GM19467 (cell line): ENCODE measurements at regions not wholly inside any gene's neighbourhood (a gene's known extent, or its start where the extent isn't known, plus 50 kb on each side); places are given as distances from the start of the nearest gene placed in this dataset.

Experiments used
- ATAC-seq: cut with Tn5 transposase; IDR thresholded peaks from one replicate; pipeline ENCODE4 v1.9.1; 2021; ENCODE audit warnings: mild to moderate bottlenecking, moderate library complexity; ENCODE audit not compliant: unreplicated experiment

DNA sequence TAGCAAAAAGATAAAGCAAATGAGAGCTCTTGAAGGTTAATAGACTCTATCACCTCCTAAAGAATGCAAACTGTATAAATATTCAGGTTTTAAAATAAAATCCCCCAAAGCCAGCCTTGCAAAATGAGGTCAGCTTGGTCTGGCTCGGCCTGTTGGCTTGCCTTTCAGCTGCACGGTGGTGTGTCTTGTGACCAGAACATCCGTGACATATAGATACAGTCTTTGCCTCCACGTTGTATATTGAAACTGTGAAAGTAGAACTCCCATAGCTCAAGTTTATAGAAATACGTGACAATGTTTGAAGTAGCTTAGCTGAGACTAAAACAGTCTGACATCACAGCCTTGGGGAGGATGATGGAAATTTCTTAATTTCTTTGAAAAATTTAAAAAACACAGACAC lies 236.6 kb upstream of the MYOCD start:
- ATAC-seq = no peak

DNA sequence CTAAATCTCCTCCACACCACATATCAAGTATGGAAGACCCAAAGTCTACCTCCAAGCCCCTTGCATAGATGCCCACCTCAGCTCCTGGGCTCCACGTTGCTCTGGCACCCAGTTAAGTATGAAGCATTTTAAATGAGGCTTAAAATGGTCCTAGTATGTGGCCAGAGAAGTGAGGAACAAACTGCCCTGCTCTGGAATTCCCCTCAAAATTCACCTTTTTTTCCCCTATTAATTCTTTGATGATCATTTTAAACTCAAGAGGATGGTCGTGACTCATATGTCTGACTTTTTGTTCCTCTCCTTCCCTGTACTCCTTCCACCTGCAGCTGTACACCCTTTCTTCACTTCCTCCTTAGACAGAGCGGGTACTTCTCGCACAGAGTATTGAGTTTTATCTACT lies 234.5 kb upstream of the MYOCD start:
- ATAC-seq = peak; percentile 71

DNA sequence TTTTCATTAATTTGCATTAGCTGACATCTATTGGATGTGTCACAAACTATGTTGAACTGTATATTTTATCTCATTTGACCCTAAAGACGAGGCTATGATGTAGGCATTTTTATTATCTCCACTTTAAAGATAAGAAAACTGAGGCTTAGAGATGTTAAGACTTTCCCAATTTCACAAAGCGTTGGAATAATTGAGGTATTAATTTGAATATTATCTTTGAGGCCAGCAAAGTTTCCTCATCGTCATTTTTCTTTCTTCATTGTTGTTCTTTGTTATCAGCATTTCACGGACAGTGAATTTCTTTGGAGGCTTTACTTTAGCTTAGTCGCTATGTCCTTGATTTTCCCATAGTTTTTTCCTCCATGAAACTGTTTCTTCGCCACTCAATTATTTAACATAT lies 227.5 kb upstream of the MYOCD start:
- ATAC-seq = no peak

DNA sequence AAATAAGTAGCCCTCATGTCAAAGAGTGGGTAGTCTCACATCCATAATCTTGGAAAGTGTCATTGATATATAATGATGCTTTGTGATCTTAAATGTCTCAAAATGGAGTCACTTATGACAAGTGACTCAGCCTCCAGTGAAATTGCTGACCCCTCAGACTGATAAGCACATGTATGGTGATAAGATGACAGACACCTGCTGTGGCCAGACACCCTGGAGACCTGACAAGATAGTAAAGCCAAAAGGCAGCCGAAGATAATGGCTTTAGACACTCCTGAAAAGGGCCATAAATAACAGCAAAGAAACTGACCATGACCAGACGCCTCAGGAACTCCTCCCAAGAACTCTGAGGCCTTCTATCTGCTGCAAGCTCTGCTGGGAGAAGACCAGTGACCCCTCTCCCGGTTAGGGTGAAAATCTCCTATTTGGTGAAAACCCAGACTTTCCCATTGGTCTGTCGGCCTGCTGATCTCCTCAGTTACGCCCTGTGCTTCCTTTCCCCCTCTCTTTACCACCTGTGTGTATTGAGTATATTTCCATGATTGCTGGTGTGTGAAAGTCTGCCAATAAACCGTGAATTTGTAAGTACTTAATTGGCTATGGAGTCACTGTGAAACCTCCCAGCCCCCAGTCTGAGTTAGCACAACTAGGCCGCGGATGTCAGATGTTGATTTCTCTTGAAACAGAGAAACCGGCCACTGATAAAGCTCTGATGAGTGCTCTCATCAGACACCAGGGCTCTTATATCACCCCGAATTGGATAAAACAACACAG lies 226.7 kb upstream of the MYOCD start:
- no peak for ATAC-seq

DNA sequence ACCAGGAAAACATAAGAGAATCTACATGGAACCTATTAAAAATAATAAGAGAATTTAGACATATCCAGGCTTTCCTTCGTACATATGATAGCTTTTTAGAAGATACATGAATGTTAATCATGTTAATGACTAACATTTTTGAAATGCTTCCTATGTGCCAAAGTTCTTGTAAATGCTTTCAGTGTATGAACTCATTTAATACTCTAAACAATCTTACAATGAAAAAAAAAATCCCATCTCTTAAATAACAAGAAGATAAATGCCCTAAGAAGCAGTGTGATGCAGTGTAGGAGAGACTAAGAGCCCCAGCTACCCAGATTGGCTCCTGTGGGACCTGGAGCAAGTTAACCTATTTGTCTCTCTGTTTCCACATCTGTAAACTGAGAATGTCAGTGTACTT lies 220.4 kb upstream of the MYOCD start:
- ATAC-seq = no peak

DNA sequence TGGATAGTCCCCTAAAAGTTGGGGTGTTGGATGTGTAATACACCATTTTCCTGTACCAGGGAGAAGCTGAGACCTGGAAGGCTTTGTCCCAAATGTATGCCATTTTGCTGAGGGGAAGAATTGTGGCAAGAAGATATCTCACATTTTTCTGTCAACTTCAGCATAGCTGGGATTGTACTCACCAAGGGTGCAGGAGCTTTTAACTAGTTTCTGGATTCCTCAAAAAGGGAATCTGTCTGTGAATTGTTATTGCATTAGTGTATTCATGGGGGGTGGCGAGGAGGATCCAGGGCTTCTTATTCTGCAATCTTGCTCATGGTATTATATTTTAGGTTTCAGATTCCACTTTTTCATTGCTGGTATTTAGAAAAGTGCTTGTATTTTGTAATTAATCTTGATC lies 208.2 kb upstream of the MYOCD start:
- ATAC-seq = no peak

DNA sequence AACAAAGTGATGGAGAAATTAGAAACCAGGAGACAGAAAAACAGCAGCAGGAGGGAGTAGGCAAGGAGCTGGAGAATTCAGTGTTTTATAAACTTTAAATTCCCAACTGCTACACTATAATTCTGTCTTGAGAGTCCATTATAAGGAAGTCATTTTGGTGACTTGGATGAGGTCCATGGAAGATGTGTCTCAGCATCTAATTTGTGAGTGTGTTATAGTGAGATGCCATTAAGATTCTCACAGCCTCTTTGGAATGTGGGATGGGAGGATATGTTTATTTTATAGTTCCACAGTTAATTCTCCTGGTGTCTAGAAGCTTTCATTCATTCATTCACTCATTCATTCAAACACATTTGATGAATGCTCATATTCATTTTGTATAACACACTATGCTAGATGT lies 206.0 kb upstream of the MYOCD start:
- ATAC-seq = no peak

DNA sequence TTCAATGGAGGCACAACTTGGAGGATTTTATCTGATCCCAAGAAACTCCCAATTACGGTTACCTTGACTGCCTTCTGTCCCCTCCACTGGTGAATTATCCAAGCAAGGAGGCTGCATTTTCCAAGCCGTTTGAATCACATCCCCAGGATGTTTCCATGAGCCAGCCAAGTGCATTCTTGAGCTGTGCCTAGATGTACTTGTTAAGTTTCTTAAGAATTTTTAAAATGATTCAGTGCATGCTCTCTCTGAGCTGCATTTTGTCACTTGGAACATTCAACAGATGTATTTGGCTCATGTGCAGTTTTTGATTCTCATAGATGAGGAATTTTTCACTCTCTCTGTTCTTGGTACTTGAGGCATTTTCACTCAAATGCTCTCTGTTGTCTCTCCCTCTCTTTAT lies 202.6 kb upstream of the MYOCD start:
- no peak for ATAC-seq

DNA sequence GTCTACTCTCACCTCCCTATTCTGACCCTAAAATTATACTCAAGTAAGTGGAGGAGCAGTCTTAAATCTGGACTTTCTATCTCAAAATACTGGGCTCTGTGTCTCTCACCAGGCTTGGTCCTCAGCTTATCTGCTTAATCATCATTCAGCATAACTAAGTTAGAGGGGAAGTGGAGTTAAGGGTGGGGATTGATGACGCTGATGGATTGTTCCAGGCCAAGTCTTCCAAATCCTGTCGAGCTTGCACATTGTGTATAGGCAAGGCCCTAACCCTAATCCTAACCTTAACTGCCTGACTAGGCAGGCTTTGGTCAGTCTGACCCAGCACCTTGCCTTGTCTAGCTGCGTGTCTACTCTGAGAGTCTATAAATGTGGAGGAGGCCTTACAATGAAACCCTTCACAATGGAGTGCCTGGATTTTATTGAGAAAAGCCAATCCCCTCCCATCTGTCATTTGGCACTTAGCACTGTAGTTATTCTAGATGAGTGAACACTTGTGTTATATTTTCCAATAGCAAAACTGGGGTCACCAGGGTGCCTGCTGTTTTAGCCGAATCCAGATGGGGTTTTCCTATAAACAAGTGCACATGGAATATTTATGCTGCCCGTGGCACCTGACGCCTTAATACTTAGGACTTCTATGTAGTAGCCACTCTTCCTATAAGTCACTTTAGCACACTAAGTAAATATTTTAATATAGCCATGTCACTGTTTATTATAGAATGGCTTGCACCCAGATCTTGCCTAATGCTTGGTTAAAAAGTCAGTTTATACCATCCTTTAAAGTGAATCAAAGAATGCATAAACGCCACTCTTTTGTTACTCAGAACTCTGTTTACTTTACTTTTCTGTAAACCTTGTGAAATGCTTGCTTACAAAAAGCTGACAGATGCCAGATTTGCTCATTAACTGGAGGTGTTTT lies 193.2 kb upstream of the MYOCD start:
- no peak for ATAC-seq

DNA sequence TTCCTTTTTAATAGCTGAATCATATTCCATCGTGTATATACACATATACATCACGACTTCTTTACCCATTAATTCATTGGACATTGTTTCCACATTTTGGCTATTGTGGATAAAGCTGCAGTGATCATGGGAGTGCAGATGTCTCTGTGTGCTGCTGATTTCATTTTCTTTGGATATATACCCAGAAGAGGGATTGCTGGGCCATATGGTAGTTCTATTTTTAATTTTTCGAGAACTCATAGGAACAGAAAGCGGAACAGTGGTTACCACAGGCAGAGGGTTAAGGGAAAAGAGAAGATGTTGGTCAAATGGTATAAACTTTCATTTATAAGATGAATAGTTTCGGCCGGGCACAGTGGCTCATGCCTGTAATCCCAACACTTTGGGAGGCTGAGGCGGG lies 187.4 kb upstream of the MYOCD start:
- no peak for ATAC-seq

DNA sequence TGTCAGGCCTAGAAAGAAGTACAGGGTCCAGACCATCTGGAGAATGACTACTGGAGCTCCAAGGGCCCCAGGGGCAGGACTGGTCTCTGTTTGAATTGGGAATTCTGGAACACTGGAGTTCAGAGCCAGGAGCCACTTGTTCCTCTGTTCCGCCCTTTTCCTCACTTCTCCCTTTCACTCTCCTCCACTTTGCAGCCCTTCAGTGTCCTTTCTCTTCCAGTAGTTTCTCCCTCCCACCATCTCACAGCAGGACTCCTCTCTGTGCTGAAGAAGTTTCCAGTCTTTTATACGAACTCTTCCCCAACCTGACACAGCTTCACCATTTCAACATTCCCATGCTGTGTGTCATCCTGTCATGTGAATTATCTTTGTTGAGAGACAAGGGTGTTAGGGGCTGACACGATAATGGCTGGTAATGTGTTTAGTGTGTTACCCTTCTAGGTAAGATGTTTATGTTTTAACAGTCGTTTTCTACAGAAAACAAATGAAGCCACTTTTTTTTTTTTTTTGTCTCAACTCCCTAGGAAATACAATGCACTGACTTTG lies 180.3 kb upstream of the MYOCD start:
- no peak for ATAC-seq

DNA sequence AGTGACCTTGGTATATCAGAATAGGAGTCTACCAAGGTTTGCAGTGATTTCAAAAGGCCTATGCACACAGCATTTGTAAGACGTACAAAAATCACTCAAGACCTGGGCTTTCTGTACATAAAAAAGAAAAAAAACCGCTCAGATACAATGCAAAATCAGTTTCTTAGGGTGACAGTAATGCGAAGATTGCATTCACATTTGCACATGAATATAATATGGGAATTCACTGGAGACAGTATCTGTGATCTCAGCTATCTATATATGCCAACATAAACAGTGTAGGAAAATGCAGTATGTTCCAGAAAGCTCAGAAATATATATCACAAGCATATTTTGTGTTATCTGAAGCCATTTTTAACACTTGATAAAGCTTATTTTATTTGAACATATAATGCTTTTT lies 176.4 kb upstream of the MYOCD start:
- ATAC-seq = no peak

DNA sequence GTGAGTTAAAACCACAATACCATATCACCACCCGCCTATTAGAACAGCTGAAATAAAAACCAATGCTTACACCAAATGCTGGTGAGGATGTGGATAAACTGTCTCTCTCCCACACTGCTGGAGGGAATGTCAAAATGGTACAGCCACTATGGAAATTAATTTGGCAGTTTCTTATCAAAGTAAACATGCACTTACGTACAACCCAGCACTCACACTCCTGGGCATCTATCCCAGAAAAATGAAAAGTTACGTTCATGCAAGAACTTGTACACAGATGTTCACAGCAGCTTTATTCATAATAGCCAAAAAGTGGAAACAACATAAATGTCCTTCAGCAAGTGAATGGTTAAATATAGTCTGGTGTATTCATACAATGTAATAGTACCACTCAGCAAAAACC lies 173.2 kb upstream of the MYOCD start:
- ATAC-seq = no peak

DNA sequence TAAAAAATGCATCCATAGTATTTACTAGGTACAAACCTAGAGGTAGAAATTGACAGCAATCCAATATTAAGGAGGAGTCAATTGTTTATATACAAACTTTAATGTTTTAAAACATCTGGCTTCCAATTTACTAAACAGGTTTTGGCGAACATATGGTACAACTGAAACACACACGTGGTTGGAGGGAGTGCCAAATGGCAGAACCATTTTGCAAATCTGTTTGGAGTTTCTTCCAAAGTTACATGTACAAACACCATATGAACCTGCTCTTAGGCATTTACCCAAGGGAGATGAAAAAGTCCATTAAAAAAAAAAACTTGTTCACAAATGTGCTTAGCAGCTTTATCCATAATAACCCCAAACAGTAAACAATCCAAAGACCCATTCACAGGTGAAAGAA lies 159.8 kb upstream of the MYOCD start:
- no peak for ATAC-seq

DNA sequence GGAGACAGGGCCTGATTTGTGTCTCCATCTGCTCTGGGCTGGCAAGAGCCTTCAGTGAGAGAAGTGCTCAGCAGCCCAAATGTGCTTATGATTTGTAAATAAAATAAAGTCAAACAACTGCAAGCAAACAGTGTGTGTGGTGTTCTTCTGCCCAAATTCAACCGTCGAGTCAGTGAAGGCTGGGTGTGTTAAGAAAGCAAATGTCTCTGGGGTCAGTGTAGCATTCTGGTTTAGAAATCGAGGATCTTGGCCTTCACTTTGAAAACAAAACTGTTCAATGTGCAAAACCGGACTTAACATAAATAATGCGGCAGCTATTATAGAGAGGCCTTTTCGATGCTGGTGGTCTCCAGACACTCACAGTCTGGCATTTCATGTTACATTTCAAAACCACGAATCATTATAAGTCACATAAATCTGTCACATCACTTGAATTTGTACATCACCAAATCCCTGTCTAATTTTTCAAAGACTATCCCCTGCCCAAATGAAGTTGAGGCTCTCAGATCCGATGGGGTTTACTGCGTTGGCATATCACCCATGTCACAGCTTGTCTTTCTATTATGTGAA lies 158.6 kb upstream of the MYOCD start:
- ATAC-seq = no peak

DNA sequence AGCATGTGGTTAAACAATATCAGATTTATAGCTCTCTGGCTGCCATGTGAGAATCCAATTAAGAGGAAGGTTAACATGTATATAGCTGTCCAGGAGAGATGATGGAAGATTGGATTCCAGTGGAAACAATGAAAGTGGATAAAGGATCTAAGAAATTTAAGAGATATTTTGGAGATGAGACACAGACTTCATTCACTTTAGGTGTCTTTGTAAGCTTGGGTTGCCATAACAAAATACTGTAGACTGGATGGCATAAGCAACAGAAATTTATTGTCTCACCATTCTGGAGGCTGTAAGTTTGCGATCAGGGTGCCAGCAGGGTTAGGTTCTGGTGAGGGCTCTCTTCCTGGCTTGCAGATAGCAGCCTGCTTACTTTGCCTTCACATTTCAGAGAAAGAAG lies 155.9 kb upstream of the MYOCD start:
- ATAC-seq = no peak

DNA sequence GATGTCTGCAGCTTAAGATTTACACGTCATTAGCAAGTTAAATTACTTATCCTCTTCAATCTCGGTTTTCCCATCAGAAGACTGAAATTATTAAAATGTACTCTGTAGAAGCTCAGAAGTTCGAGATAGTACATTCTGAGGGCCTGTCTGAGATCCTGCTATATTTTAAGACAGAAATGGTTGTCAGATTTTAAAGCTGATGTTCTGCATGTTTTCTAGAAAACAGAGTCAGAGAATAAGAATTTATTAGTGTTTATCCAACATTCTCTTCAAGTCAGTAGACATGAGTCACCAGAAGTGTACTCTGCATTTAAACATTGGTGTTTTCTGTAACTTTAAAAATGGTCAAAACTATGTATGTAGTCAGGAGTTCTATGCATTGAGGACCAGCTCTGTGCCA lies 155.2 kb upstream of the MYOCD start:
- ATAC-seq = no peak

DNA sequence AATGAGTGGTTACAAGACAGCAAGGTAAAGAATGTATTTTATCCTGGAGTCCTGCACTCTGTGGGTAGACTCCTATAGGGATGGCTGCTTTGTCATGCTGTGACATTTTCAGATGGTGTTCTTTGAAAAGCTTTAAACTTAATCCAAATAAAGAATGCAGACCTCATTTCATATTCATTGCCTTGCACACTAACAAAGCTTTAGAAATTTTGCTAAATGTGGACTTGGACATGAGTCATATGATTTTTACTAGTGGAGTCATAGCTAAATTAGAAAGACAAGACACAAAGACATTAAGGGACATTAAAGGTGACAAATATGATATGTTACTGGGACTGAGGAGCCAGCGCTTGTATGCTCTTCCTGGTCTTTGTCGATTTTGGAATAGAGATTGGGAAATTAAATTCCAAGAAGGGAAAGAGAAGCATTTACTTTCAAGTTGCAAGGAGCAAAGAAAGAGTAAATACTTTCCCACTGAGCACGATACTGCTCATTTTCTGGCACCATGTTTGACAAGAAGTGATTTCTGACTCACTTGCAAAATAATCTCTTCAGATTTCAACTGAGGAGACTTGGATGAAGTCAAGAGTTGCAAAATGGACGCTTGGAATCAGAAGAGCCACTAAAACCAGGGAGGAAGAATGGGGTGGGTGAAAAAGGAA lies 152.9 kb upstream of the MYOCD start:
- ATAC-seq = no peak

DNA sequence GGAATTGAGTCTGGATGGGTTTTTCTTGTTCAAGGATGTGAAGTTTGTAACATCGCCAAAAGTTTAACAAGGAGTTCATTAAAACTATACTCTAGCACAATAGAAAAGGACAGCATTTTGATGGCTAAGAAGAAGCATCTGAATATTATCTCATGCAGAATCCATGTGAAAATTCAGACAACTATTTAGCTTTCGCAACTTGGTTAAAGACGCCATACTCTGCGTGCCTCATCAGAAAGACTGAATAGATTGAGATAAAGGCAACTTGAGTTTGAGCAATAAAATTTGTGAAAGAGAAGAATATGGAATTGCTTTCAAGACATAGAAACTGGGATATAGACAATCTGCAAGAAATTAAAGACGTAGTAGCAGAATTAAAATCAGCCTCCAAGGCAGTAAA lies 151.1 kb upstream of the MYOCD start:
- no peak for ATAC-seq

DNA sequence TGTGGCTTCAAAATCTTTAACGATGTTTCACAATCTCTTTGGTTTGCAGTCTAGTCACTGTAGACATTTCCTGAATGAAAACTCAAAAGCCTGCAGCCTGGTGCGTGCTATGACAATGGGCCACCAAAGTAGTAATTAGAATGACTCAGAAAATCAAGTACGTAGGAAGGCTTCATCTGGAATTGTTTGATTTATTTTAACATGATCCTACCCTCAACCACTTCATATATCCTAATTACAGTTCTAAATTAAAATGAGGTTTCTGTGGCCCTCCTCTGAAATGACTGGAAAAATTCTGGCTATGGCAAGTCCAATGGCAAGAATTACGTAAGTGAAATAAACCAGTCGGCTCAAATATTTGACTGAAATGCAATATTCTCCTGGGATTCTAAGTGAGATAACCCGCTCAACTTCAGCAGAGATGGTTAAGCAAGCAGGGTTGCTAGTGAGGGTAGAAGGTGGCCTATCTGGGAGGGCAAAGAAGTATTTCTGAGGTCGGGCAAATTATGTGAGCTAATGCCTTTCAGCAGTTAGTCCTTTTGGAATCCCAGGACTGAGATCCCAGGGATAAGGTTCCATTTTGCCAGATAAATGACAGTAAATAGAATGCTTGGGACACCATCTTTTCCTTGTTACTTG lies 145.6 kb upstream of the MYOCD start:
- no peak for ATAC-seq

DNA sequence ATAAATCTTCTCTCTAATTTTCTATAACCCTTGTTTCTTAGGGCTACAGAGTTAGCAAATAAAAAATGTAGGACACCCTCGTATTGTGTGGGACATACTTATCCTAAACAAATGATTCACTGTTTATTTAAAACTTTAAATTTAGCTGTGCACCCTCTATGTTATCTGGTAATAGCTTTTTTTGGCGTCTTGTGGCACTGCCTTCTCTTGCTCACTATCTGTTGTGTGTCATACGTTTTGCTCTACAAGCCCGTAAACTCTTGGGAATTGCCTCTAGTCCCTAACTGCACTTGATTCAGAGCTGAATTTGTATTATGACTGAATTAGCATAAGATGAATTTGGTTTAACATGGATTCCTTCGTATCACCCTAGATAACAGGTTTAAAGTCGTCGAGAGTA lies 144.3 kb upstream of the MYOCD start:
- ATAC-seq = no peak
